K562 (cell line): ENCODE measurements at regions not wholly inside any gene's neighbourhood (a gene's known extent, or its start where the extent isn't known, plus 50 kb on each side); places are given as distances from the start of the nearest gene placed in this dataset.

Experiments used
- TOE1 ChIP-seq, 2 experiments: fragments of 450-650 bp in 1 of 2; sonication (generic) in 1 of 2; formaldehyde crosslinking in 1 of 2; IDR thresholded peaks; 2 replicates each; pipeline versions ENCODE4 v1.7.1 to v1.8.0; 2016 to 2022; ENCODE audit warnings: borderline replicate concordance in 2 of 2, mild to moderate bottlenecking in 2 of 2, antibody characterized with exemption in 1 of 2, inconsistent platforms in 1 of 2, low read depth in 1 of 2, missing genetic modification reagents in 1 of 2, moderate library complexity in 1 of 2
- TRIM28 ChIP-seq: fragments of 450-650 bp; IDR thresholded peaks from 2 replicates; pipeline ENCODE4 v1.6.1; 2017
- ZBTB1 ChIP-seq: sonication (generic); formaldehyde crosslinking; IDR thresholded peaks from 2 replicates; pipeline ENCODE4 v1.8.1; 2023; ENCODE audit warnings: missing genetic modification reagents, low read depth, mild to moderate bottlenecking, borderline replicate concordance
- TF ChIP-seq, protein P1 (sequence below), 2 experiments: fragments of 450-650 bp; conservative IDR thresholded peaks; 2 replicates each; pipeline ENCODE4 v1.6.1; 2017; ENCODE audit warnings: mild to moderate bottlenecking in 2 of 2, moderate library complexity in 2 of 2
- TF ChIP-seq, protein P2 (sequence below): sonication (generic); formaldehyde crosslinking; IDR thresholded peaks from 2 replicates; pipeline ENCODE4 v1.8.1; 2023; ENCODE audit warnings: missing genetic modification reagents, mild to moderate bottlenecking, borderline replicate concordance

DNA sequence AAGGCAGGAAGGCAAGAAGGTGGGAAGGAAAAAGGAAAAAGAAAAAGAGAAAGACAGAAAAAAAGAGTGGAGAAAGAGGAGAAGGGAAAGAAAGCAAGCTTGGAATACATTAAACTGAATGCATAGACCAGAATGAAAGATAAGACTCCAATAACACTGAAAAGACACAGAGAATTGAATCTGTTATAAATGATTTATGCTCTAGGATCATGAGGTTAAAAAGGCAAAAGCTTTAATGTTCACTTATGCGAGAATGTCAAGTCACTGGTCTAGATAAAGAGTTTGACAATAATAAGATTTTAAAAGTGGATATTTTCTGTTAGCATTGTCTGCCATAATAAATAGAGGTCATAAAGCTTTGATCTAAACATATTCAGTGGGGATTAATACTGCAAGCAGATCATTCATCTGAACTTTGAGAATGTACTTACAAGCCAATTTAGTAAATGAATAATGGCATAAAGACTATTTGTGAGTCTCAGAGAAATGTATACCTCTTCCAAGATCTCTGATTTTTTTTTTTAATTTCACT, 1069.2 kb upstream of the SLC39A10 start (continued):
- no peak for TF ChIP-seq TOE1 (IDR thresholded peaks at IDR 0.05; ENCODE audit: borderline replicate concordance)
- no peak for TF ChIP-seq TOE1 (CRISPR knock-in tag; IDR thresholded peaks at IDR 0.05; ENCODE audit: borderline replicate concordance, low read depth)
- TF ChIP-seq ZBTB1 (CRISPR knock-in tag): no peak
- TF ChIP-seq, protein P1, sequence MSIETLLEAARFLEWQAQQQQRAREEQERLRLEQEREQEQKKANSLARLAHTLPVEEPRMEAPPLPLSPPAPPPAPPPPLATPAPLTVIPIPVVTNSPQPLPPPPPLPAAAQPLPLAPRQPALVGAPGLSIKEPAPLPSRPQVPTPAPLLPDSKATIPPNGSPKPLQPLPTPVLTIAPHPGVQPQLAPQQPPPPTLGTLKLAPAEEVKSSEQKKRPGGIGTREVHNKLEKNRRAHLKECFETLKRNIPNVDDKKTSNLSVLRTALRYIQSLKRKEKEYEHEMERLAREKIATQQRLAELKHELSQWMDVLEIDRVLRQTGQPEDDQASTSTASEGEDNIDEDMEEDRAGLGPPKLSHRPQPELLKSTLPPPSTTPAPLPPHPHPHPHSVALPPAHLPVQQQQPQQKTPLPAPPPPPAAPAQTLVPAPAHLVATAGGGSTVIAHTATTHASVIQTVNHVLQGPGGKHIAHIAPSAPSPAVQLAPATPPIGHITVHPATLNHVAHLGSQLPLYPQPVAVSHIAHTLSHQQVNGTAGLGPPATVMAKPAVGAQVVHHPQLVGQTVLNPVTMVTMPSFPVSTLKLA (conservative IDR thresholded peaks at IDR 0.05): no peak
- TF ChIP-seq TRIM28: no peak
- TF ChIP-seq, protein P2, sequence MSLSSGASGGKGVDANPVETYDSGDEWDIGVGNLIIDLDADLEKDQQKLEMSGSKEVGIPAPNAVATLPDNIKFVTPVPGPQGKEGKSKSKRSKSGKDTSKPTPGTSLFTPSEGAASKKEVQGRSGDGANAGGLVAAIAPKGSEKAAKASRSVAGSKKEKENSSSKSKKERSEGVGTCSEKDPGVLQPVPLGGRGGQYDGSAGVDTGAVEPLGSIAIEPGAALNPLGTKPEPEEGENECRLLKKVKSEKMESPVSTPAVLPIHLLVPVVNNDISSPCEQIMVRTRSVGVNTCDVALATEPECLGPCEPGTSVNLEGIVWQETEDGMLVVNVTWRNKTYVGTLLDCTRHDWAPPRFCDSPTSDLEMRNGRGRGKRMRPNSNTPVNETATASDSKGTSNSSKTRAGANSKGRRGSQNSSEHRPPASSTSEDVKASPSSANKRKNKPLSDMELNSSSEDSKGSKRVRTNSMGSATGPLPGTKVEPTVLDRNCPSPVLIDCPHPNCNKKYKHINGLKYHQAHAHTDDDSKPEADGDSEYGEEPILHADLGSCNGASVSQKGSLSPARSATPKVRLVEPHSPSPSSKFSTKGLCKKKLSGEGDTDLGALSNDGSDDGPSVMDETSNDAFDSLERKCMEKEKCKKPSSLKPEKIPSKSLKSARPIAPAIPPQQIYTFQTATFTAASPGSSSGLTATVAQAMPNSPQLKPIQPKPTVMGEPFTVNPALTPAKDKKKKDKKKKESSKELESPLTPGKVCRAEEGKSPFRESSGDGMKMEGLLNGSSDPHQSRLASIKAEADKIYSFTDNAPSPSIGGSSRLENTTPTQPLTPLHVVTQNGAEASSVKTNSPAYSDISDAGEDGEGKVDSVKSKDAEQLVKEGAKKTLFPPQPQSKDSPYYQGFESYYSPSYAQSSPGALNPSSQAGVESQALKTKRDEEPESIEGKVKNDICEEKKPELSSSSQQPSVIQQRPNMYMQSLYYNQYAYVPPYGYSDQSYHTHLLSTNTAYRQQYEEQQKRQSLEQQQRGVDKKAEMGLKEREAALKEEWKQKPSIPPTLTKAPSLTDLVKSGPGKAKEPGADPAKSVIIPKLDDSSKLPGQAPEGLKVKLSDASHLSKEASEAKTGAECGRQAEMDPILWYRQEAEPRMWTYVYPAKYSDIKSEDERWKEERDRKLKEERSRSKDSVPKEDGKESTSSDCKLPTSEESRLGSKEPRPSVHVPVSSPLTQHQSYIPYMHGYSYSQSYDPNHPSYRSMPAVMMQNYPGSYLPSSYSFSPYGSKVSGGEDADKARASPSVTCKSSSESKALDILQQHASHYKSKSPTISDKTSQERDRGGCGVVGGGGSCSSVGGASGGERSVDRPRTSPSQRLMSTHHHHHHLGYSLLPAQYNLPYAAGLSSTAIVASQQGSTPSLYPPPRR (CRISPR knock-in tag): no peak
